ENCODE measurements at regions not wholly inside any gene's neighbourhood (a gene's known extent, or its start where the extent isn't known, plus 50 kb on each side); places are given as distances from the start of the nearest gene placed in this dataset.

DNA sequence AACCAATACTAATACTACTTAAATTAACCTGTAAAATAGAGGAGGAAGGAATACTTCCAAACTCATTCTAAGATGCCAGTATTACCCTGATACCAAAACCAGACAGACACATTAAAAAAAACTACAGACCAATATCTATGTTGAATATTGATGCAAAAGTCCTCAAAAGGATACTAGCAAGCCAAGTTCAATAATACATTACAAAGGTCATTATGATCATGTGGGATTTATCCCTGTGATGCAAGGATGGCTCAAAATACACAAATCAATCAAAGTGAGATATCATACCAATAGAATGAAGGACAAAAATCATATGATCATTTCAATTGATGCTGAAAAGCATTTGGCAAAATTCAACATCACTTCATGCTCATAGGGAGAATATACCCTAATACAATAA is 97.2 kb upstream of the ATXN7L3B start:
- TF ChIP-seq, protein P1, sequence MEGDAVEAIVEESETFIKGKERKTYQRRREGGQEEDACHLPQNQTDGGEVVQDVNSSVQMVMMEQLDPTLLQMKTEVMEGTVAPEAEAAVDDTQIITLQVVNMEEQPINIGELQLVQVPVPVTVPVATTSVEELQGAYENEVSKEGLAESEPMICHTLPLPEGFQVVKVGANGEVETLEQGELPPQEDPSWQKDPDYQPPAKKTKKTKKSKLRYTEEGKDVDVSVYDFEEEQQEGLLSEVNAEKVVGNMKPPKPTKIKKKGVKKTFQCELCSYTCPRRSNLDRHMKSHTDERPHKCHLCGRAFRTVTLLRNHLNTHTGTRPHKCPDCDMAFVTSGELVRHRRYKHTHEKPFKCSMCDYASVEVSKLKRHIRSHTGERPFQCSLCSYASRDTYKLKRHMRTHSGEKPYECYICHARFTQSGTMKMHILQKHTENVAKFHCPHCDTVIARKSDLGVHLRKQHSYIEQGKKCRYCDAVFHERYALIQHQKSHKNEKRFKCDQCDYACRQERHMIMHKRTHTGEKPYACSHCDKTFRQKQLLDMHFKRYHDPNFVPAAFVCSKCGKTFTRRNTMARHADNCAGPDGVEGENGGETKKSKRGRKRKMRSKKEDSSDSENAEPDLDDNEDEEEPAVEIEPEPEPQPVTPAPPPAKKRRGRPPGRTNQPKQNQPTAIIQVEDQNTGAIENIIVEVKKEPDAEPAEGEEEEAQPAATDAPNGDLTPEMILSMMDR (IDR thresholded peaks at IDR 0.05; ENCODE audit: poor library complexity), result no peak
- TF ChIP-seq EZH2 (IDR thresholded peaks at IDR 0.05; ENCODE audit: borderline replicate concordance), result no peak

Measured in hepatocyte (in vitro differentiated cells).